HL-60/S4 treated with phorbol 12-myristate 13-acetate at 8.2 ng/mL for 4 days and 3 days (cell line): ENCODE measurements at regions not wholly inside any gene's neighbourhood (a gene's known extent, or its start where the extent isn't known, plus 50 kb on each side); places are given as distances from the start of the nearest gene placed in this dataset.
"Not testable (repeated sequence)": the region's sequence is repeated elsewhere in the genome, so short reads cannot be mapped to it uniquely, and the experiment has no call there.

ENCODE experiments used
- in situ Hi-C: fragments of 300-500 bp; cut with MboI; formaldehyde crosslinking; loops from 2 replicates; pipeline ENCODE4 v1.15.0; 2022; ENCODE audit warnings: low sequenced_read_pairs

DNA sequence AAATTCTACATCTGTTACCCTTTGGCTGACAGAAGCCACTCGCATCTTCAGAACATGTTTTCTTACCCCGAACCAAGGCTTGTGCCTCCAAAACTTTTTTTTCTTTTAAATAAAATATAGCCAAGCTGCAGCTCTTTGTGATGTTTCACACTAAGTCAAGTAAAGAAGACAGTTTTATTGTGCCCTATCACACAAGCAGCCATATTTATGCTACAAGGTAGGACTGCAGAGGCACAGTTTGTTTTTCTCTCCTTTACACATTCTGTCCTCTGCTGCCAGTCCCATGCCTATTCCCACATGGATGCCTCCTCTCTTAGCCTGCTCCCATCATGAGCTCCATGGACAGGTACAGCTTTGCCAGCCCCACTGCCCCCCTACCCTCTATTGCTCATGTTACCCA is 219.6 kb upstream of the THUMPD2 start:
- in situ Hi-C loops = no loop called here

GRCh38 chr2:39996653-39997080 is 217.6 kb upstream of the THUMPD2 start:
- in situ Hi-C loops = no loop called here

DNA sequence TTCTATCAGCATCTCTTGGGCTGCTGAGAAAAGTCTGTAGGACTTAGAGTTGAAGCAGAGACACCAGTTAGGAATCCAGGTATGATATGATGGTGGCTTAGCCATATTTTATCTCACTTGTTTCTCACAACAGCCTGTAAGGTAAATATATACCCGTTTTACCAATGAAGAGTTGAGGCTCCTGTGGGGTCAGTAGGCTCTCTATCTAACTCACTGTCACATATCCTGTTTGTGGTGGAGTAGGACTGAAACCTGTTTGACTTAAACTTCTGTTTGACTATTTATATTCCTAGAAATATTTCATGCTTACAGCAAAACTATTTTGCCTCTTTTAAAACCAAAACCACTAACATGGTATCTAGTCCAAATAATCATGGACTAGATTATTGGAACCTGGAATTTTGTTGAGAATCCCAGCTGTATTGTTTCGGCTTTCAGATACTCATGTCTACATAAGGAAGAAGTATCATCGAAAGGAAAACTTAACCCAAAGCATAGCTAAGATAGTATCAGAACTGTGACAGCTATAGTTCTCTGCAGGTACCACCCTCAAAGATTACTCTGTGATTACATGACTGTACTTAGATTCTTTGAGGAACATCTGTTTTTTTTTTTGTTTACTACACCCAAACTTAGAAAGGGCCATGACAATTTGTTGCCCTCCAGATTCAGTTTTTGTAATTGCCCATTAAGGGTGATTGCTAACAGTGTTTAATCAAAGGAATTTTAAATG is 216.1 kb upstream of the THUMPD2 start:
- in situ Hi-C loops = no loop called here

DNA sequence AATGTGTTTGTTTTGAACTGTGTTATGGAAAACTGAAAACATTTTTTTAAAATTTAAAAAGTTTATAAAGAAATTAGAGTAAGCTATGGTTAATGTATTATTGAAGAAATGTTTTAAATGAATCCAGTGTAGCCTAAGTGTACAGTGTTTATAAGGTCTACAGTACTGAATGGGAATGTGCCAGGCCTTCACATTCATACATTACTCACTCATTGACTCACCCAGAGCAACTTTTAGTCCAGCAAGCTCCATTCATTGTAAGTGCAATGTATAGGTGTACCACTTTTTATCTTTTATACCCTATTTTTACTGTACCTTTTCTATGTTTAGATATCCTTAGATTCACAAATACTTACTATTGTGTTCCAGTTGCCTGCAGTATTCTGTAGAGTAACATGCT is 215.1 kb upstream of the THUMPD2 start:
- in situ Hi-C loops = no loop called here

- in situ Hi-C loops = no loop called here
These were observed 212.2 kb upstream of the THUMPD2 start for GRCh38 chr2:39991298-39991697.

- in situ Hi-C loops = no loop called here
These were observed 211.4 kb upstream of the THUMPD2 start for GRCh38 chr2:39990335-39990900.

GRCh38 chr2:39989888-39990287 is 210.8 kb upstream of the THUMPD2 start:
- in situ Hi-C loops = no loop called here

DNA sequence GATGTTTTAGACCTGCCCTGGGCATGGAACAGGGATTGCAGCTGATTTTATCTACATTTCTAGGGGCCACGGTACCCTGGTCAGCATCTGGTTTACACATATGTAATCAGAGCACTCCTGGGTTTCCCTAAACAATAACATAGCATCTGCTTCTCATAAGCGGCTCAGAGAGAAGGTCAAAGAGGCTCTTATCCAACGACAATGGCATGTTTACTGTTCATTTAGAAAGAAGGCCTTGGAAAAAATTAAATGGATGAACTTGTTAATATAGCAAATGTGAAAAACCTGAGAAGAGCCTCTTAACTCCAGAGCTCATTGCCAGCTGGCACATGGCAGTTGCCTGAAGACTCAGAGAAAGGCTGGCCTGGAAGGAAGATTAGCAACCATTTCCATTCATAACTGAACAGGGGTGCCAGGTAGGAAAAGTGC is 202.8 kb upstream of the THUMPD2 start:
- in situ Hi-C loops = no loop called here

- in situ Hi-C loops = no loop called here
These were observed 196.5 kb upstream of the THUMPD2 start for GRCh38 chr2:39975476-39976020.

- in situ Hi-C loops = no loop called here
These were observed 189.0 kb upstream of the THUMPD2 start for GRCh38 chr2:39968037-39968436.

- in situ Hi-C loops = not testable (repeated sequence)
These were observed 181.6 kb upstream of the THUMPD2 start for GRCh38 chr2:39960681-39961080.

DNA sequence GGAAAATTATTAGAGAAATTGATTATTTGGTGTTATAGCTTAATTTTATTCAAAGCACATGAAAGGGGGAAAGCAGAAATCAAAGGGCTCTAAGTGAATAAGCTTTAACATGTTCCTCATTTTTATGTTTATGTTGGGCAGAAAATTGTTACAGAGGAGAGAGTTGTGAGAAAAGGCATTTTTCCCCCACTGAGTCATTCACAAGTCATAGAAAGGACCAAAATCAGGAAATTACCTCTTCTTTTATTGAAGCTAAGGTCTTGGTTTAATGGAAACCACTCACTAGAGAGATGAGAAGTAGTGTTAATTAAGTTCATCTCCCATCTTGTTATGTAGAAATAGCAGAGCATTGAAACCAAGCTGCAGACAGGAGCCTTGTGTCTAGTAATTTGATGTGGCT is 175.3 kb upstream of the THUMPD2 start:
- in situ Hi-C loops = no loop called here

DNA sequence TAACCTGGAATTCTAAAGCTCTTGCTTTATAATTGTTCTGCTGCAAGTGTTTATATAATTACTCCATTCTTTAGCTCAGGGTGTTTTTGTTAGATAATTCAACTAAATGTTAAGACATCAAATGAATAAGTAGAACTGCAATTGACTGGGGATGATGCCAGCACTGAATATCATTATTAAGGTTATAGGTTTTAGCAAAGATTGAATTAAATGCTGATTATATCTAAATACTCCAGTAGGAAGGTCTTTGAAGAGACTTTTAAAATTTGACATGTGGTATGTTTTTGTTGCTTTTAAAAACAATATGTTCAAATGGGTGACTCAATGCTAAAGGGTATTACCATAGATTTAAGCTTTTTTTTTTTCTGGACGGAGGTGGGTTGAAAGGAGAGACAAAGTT is 170.1 kb upstream of the THUMPD2 start:
- in situ Hi-C loops = no loop called here

DNA sequence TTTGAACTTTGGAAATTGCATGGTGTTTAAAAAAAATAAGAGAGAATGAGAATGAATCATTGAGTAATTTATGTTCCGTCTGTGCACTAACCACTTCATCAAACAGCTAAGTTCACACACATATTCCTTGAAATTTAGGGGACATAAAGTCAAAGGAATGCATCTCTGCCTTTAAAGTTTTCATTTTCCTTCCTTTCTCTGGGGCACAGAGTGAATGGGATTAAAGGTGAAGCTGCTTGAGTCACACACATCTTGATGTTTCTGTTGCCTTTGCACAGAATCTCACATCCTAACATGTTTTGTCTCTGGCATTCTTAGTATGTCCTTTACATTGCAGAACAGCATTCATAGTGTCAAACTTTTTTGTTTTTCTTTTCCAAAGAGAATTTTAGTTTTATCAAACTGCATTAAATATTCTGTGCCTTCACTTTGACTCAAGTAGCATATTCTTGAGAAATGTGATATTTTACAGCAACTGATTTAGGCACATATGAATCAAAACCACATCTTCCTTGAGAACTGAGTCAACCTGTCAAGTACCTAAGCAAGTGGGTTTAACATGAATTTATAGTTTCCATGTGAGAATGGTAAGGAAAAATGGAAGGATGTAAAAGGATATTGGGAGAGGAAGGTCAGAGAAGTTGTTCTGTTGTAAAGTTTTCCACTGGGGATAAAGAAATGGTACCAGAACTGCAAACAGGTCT is 169.1 kb upstream of the THUMPD2 start:
- in situ Hi-C loops = no loop called here

DNA sequence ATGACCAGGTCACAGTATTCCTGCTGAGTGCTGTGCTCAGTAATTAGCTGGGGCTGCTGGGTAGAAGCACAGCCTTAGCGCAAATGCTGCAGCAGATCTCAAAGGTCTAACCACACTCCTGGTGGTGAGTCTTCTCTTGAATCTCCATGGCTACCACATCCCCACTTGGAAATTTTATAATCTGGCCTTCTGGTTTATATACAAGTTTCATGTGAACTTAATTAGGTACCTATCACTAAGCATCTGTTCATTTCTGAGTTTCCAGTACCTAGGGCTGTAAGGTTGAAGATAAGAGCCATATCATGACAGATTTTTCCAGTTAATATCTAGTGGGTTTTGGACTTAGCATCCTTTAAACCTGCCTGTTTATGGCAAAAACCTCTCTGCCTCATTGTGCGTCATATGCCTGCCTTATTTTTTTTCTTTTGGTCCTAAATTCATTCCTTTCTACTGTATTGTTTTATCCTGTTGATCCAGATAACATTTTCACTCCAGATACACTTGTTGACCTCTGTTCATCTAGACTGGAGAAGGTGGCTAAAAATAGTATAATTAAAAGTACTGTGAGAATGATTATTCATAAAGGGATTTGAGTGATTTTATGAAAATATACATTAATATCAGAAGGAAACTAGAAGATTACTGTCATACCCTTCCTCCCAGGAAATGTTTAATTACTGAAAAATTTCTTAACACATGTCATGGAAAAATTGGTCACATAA is 168.4 kb upstream of the THUMPD2 start:
- in situ Hi-C loops = no loop called here

DNA sequence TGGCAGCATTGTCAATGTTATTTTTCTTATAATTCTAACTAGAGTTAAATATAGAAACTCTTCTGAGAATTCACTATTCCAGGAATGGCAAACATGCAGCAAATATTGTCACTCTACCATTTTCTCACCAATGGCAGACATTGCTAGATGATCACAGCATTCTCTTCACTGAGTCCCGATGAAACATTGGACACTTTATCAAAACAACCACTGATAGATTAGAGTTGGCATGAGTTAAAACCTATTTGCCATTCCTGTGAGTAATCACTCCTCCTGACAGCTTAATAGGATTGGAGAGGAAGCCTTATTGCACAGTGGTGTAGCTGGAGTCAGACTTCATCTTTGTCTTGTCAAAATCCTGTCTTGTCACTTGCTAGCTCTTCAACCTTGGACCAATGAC is 163.9 kb upstream of the THUMPD2 start:
- in situ Hi-C loops = no loop called here

- in situ Hi-C loops = no loop called here
These were observed 159.2 kb upstream of the THUMPD2 start for GRCh38 chr2:39938035-39938835.

- in situ Hi-C loops = no loop called here
These were observed 158.6 kb upstream of the THUMPD2 start for GRCh38 chr2:39937621-39938020.

GRCh38 chr2:39934851-39935250 is 155.8 kb upstream of the THUMPD2 start:
- in situ Hi-C loops = no loop called here

DNA sequence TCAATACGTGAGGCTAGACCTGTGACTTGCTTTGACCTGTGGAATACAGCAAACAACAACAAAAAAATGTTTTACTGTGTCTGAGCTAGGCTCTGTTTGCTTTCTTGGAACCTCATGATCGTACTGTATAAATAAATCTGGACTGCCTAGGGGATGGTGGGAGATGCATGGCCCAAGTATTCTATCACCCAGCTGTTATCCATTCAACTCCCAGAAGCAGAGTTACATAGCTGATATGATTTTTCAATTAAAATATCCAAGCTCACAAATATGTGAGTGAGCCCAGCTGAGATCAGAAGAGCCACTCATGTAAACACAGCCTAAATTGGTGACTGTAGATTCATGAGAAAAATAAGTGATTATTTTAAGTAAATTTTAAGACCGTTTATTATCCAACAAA is 154.1 kb upstream of the THUMPD2 start:
- in situ Hi-C loops = no loop called here
